ENCODE measurements at regions not wholly inside any gene's neighbourhood (a gene's known extent, or its start where the extent isn't known, plus 50 kb on each side); places are given as distances from the start of the nearest gene placed in this dataset.

DNA sequence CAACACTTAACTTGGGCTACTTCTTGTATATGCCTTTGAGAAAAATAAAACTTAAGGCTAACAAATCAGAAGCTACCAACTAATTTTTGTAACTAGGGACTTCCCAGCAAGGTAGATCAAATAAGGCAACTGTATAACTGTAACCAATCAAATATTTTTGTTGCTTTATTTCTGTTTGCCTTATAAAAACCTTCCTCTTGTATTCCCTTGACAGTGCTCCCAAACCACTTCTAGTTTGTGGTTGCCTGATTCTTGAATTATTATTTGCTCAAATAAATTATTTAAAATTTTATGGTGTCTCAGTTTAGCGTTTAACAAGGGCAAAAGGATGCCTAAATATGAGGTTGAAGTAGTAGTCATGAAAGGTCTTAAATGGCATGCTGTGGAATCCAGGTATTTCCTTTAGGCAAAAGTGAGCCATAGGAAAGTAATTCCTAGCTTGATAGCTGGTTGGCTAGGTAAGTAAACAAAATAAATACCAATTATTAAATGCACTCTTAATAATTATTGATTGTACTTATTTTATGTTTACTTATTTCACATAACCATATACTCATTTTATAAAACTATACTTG lies 632.6 kb downstream of the RPL10L start:
- TF ChIP-seq, protein P1, sequence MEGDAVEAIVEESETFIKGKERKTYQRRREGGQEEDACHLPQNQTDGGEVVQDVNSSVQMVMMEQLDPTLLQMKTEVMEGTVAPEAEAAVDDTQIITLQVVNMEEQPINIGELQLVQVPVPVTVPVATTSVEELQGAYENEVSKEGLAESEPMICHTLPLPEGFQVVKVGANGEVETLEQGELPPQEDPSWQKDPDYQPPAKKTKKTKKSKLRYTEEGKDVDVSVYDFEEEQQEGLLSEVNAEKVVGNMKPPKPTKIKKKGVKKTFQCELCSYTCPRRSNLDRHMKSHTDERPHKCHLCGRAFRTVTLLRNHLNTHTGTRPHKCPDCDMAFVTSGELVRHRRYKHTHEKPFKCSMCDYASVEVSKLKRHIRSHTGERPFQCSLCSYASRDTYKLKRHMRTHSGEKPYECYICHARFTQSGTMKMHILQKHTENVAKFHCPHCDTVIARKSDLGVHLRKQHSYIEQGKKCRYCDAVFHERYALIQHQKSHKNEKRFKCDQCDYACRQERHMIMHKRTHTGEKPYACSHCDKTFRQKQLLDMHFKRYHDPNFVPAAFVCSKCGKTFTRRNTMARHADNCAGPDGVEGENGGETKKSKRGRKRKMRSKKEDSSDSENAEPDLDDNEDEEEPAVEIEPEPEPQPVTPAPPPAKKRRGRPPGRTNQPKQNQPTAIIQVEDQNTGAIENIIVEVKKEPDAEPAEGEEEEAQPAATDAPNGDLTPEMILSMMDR (IDR thresholded peaks at IDR 0.05), result no peak
- no peak for TF ChIP-seq ZFX (IDR thresholded peaks at IDR 0.05; ENCODE audit: borderline replicate concordance)

Measured in 22Rv1 (cell line).